A673 (cell line): ENCODE measurements at regions not wholly inside any gene's neighbourhood (a gene's known extent, or its start where the extent isn't known, plus 50 kb on each side); places are given as distances from the start of the nearest gene placed in this dataset.

Experiments
- BruUV-seq: library from RNA; stranded (reverse); fragments of 400-500 nt; replicated peaks from 2 replicates; lab custom pipeline; 2021; lab: Mats Ljungman, UMichigan
- CTCF ChIA-PET: fragments of 300-600 bp; sonication (Branson Sonifier 250); formaldehyde crosslinking; loops from one replicate; lab custom pipeline; 2022; ENCODE audit warnings: antibody characterized with exemption; lab: Charles Lee
- POLR2A ChIA-PET: fragments of 300-600 bp; sonication (Branson Sonifier 250); formaldehyde crosslinking; loops from one replicate; lab custom pipeline; 2022; ENCODE audit warnings: antibody characterized with exemption; ENCODE audit not compliant: low non-redundant PET; lab: Charles Lee
- DNase-seq: peaks from one replicate; pipeline ENCODE4 v3.0.0-alpha.2; 2015; ENCODE audit warnings: low spot score
- H3K27ac ChIP-seq: fragments of 200-600 bp; sonication (generic); 2 replicates; pipeline ENCODE4 v1.5.1; 2016; ENCODE audit warnings: mixed run types, low read depth, mild to moderate bottlenecking, mixed read lengths, antibody characterized with exemption, low read length; ENCODE audit not compliant: poor library complexity, severe bottlenecking
- H3K27me3 ChIP-seq: fragments of 200-600 bp; sonication (generic); replicated peaks from 2 replicates; pipeline ENCODE4 v1.6.1; 2017; ENCODE audit warnings: mixed run types, low read depth, mild to moderate bottlenecking, mixed read lengths, antibody characterized with exemption, low read length; ENCODE audit not compliant: insufficient read depth, poor library complexity
- H3K36me3 ChIP-seq: fragments of 200-600 bp; sonication (generic); 2 replicates; pipeline ENCODE4 v1.6.1; 2016; ENCODE audit warnings: mixed run types, mild to moderate bottlenecking, mixed read lengths, antibody characterized with exemption, low read length; ENCODE audit not compliant: insufficient read depth, poor library complexity, severe bottlenecking
- H3K4me1 ChIP-seq: fragments of 200-600 bp; sonication (generic); 2 replicates; pipeline ENCODE4 v1.6.1; 2017; ENCODE audit warnings: mixed run types, mild to moderate bottlenecking, mixed read lengths, antibody characterized with exemption, low read length; ENCODE audit not compliant: insufficient read depth, poor library complexity, severe bottlenecking
- H3K4me3 ChIP-seq: fragments of 200-600 bp; sonication (generic); 2 replicates; pipeline ENCODE4 v1.5.1; 2016; ENCODE audit warnings: low read depth, mixed run types, mild to moderate bottlenecking, mixed read lengths, low read length; ENCODE audit not compliant: poor library complexity, severe bottlenecking
- H3K9me3 ChIP-seq: fragments of 200-600 bp; sonication (generic); 2 replicates; pipeline ENCODE4 v1.6.1; 2016; ENCODE audit warnings: mixed run types, low read depth, mild to moderate bottlenecking, mixed read lengths, antibody characterized with exemption, low read length; ENCODE audit not compliant: poor library complexity, severe bottlenecking
- EZH2 ChIP-seq: fragments of 200-600 bp; sonication (generic); IDR thresholded peaks from 2 replicates; pipeline ENCODE4 v1.6.1; 2017; ENCODE audit warnings: borderline replicate concordance, low read depth, mild to moderate bottlenecking, mixed read lengths, antibody characterized with exemption, low read length; ENCODE audit not compliant: poor library complexity, severe bottlenecking
- intact Hi-C: fragments of 100-400 bp; cut with micrococcal nuclease; formaldehyde crosslinking; loops from one replicate; pipeline ENCODE4 v1.10.0; 2022; ENCODE audit not compliant: unreplicated experiment
- TF ChIP-seq, protein P1 (sequence below): fragments of 300-800, 200-600 bp; sonication (generic); conservative IDR thresholded peaks from 2 replicates; pipeline ENCODE4 v1.5.1; 2017; ENCODE audit warnings: low read depth, mild to moderate bottlenecking, antibody characterized with exemption, low read length, moderate library complexity, mixed read lengths

DNA sequence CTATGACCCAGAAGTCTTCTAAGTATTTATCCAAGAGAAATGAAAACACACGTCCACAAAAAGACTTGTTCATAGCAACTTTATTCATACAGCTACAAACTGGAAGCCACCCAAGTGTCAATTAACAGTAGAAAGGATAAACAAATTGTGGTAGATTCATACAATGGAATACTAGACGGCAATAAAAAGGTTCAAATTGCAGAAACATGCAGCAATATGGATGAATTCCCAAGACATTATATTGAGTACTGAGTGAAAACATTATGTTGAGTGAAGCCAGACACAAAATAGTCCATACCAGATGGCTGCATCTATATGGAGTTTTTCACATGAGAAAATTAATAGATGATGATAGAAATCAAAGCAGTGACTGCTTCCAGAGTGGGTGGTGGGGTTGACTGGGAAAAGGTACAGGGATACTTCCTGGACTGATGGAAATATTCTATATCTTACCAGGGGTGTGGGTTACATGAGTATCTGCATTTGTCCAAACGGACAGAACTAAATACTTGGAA is 292.0 kb downstream of the FGFR2 start:
- Histone ChIP-seq H3K27me3 (peaks cover 57% of the 10 kb centered on the region), H3K27ac (no peak overlapping the region), H3K36me3 (no peaks in the 10 kb centered on the region), H3K9me3 (no peaks in the 10 kb centered on the region), H3K4me1 (no peaks in the 10 kb centered on the region), H3K4me3 (no peak overlapping the region)
- no peak for DNase-seq
- no TSS peak for BruUV-seq
- no peak for TF ChIP-seq EZH2
- TF ChIP-seq, protein P1, sequence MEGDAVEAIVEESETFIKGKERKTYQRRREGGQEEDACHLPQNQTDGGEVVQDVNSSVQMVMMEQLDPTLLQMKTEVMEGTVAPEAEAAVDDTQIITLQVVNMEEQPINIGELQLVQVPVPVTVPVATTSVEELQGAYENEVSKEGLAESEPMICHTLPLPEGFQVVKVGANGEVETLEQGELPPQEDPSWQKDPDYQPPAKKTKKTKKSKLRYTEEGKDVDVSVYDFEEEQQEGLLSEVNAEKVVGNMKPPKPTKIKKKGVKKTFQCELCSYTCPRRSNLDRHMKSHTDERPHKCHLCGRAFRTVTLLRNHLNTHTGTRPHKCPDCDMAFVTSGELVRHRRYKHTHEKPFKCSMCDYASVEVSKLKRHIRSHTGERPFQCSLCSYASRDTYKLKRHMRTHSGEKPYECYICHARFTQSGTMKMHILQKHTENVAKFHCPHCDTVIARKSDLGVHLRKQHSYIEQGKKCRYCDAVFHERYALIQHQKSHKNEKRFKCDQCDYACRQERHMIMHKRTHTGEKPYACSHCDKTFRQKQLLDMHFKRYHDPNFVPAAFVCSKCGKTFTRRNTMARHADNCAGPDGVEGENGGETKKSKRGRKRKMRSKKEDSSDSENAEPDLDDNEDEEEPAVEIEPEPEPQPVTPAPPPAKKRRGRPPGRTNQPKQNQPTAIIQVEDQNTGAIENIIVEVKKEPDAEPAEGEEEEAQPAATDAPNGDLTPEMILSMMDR: no peak
- POLR2A ChIA-PET: no interaction called here
- CTCF ChIA-PET: no interaction called here
- intact Hi-C loops: no loop called here

GRCh38 chr10:121307411-121307980 is 290.7 kb downstream of the FGFR2 start:
- POLR2A ChIA-PET: no interaction called here
- peaks cover 53% of the 10 kb centered on the region for H3K27me3 ChIP-seq
- no peaks in the 10 kb centered on the region for H3K9me3 ChIP-seq
- BruUV-seq: no TSS peak
- TF ChIP-seq, protein P1: no peak
- no peak for TF ChIP-seq EZH2
- H3K4me1 ChIP-seq: no peaks in the 10 kb centered on the region
- H3K27ac ChIP-seq: no peak overlapping the region
- intact Hi-C loops: no loop called here
- CTCF ChIA-PET: no interaction called here
- no peak for DNase-seq
- no peaks in the 10 kb centered on the region for H3K36me3 ChIP-seq
- H3K4me3 ChIP-seq: no peak overlapping the region

- intact Hi-C loops: no loop called here
- POLR2A ChIA-PET: no interaction called here
- TF ChIP-seq, protein P1: no peak
- no peak for TF ChIP-seq EZH2
- no peak for DNase-seq
- H3K27me3 ChIP-seq: peaks cover 48% of the 10 kb centered on the region
- H3K9me3 ChIP-seq: no peaks in the 10 kb centered on the region
- no TSS peak for BruUV-seq
- no peaks in the 10 kb centered on the region for H3K36me3 ChIP-seq
- CTCF ChIA-PET: no interaction called here
- H3K27ac ChIP-seq: no peak overlapping the region
- H3K4me1 ChIP-seq: no peaks in the 10 kb centered on the region
- H3K4me3 ChIP-seq: no peak overlapping the region
Observed at GRCh38 chr10:121308020-121308419, 290.2 kb downstream of the FGFR2 start.
